SK-N-SH (cell line): ENCODE measurements at regions not wholly inside any gene's neighbourhood (a gene's known extent, or its start where the extent isn't known, plus 50 kb on each side); places are given as distances from the start of the nearest gene placed in this dataset.

ENCODE experiments used
- EP300 ChIP-seq, 2 experiments: IDR thresholded peaks; 2 replicates each; pipeline versions ENCODE4 v1.4.0 to v1.6.1; 2012; ENCODE audit warnings: borderline replicate concordance in 1 of 2, low read depth in 1 of 2, low read length in 1 of 2
- JUND ChIP-seq: IDR thresholded peaks from 2 replicates; pipeline ENCODE4 v1.4.0; 2012
- MXI1 ChIP-seq: IDR thresholded peaks from 2 replicates; pipeline ENCODE4 v1.6.1; 2012; ENCODE audit warnings: mild to moderate bottlenecking, low read depth, low read length, improper control_type of control experiment
- POLR2AphosphoS5 ChIP-seq: IDR thresholded peaks from 2 replicates; pipeline ENCODE4 v1.6.1; 2012; ENCODE audit warnings: low read depth, low read length
- TEAD4 ChIP-seq: IDR thresholded peaks from 2 replicates; pipeline ENCODE4 v1.4.0; 2012; ENCODE audit warnings: mild to moderate bottlenecking, borderline replicate concordance; ENCODE audit not compliant: insufficient read depth
- TF ChIP-seq, protein P1 (sequence below): fragments of 200-600 bp; sonication (generic); IDR thresholded peaks from 2 replicates; pipeline ENCODE4 v1.6.1; 2017; ENCODE audit warnings: antibody characterized with exemption, mild to moderate bottlenecking, moderate library complexity
- TF ChIP-seq, protein P2 (sequence below): IDR thresholded peaks from 2 replicates; pipeline ENCODE4 v1.4.0; 2012; ENCODE audit warnings: low read depth
- TF ChIP-seq, protein P3 (sequence below): IDR thresholded peaks from 2 replicates; pipeline ENCODE4; 2012

DNA sequence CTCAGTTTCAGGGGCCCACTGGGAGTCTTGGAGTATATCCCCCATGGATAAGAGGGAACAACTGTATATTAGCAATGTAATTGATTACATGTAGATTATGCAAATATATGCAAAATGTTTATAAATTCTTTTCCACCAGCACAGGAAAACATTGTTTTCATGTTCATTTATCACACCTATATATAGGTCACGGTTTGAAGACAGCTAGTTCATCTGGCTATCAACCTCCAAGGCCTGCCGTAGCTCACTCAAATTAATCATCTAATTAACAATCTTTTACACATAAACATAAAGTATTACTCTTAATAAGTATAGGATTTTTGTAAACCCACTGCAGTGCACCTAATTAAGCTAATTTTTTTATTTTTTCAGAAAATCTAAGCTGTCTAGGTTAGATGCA, 53.7 kb upstream of the SP4 start:
- no peak for TF ChIP-seq JUND
- no peak for TF ChIP-seq EP300 (IDR thresholded peaks at IDR 0.05; ENCODE audit: borderline replicate concordance in 1 of 2, low read depth in 1 of 2, low read length in 1 of 2)
- TF ChIP-seq, protein P1, sequence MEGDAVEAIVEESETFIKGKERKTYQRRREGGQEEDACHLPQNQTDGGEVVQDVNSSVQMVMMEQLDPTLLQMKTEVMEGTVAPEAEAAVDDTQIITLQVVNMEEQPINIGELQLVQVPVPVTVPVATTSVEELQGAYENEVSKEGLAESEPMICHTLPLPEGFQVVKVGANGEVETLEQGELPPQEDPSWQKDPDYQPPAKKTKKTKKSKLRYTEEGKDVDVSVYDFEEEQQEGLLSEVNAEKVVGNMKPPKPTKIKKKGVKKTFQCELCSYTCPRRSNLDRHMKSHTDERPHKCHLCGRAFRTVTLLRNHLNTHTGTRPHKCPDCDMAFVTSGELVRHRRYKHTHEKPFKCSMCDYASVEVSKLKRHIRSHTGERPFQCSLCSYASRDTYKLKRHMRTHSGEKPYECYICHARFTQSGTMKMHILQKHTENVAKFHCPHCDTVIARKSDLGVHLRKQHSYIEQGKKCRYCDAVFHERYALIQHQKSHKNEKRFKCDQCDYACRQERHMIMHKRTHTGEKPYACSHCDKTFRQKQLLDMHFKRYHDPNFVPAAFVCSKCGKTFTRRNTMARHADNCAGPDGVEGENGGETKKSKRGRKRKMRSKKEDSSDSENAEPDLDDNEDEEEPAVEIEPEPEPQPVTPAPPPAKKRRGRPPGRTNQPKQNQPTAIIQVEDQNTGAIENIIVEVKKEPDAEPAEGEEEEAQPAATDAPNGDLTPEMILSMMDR = no peak
- TF ChIP-seq, protein P2, sequence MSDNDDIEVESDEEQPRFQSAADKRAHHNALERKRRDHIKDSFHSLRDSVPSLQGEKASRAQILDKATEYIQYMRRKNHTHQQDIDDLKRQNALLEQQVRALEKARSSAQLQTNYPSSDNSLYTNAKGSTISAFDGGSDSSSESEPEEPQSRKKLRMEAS = no peak
- no peak for TF ChIP-seq POLR2AphosphoS5
- TF ChIP-seq MXI1 = no peak
- TF ChIP-seq, protein P3, sequence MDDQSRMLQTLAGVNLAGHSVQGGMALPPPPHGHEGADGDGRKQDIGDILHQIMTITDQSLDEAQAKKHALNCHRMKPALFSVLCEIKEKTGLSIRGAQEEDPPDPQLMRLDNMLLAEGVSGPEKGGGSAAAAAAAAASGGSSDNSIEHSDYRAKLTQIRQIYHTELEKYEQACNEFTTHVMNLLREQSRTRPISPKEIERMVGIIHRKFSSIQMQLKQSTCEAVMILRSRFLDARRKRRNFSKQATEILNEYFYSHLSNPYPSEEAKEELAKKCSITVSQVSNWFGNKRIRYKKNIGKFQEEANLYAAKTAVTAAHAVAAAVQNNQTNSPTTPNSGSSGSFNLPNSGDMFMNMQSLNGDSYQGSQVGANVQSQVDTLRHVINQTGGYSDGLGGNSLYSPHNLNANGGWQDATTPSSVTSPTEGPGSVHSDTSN = no peak
- no peak for TF ChIP-seq TEAD4
